GM12872 (cell line): ENCODE measurements at regions not wholly inside any gene's neighbourhood (a gene's known extent, or its start where the extent isn't known, plus 50 kb on each side); places are given as distances from the start of the nearest gene placed in this dataset.

Experiments used
- CTCF ChIP-seq: IDR thresholded peaks from 3 replicates; pipeline ENCODE4 v1.5.1; 2011; ENCODE audit warnings: low read depth, mild to moderate bottlenecking, low read length, moderate library complexity; ENCODE audit not compliant: insufficient read depth

- TF ChIP-seq CTCF = no peak
Measured at GRCh38 chr1:221118176-221118937, 239.1 kb downstream of the HLX start.

GRCh38 chr1:221118938-221119320, 239.7 kb downstream of the HLX start:
- no peak for TF ChIP-seq CTCF

GRCh38 chr1:221122501-221122900, 243.3 kb downstream of the HLX start:
- no peak for TF ChIP-seq CTCF

GRCh38 chr1:221125976-221126375, 246.7 kb downstream of the HLX start:
- no peak for TF ChIP-seq CTCF

GRCh38 chr1:221137666-221138065, 258.4 kb downstream of the HLX start:
- TF ChIP-seq CTCF = no peak

- TF ChIP-seq CTCF = no peak
Measured at GRCh38 chr1:221138516-221138915, 259.3 kb downstream of the HLX start.

GRCh38 chr1:221139991-221140390, 260.7 kb downstream of the HLX start:
- no peak for TF ChIP-seq CTCF
